ENCODE measurements at regions not wholly inside any gene's neighbourhood (a gene's known extent, or its start where the extent isn't known, plus 50 kb on each side); places are given as distances from the start of the nearest gene placed in this dataset.
A peak's percentile ranks its signal among the peaks of the same experiment; 100 is the strongest.

GRCh38 chr13:97809576-97809975 lies 143.9 kb upstream of the IPO5 start:
- DNase-seq = no peak

GRCh38 chr13:97810152-97810551 lies 143.3 kb upstream of the IPO5 start:
- DNase-seq = no peak

- no peak for DNase-seq
Observed at GRCh38 chr13:97822377-97822776, 131.1 kb upstream of the IPO5 start.

- DNase-seq = no peak
Observed at GRCh38 chr13:97826421-97827012, 127.0 kb upstream of the IPO5 start.

GRCh38 chr13:97834250-97834649 lies 119.2 kb upstream of the IPO5 start:
- DNase-seq = no peak

- no peak for DNase-seq
Observed at GRCh38 chr13:97843189-97843588, 110.3 kb upstream of the IPO5 start.

GRCh38 chr13:97844151-97844550 lies 109.3 kb upstream of the IPO5 start:
- DNase-seq = no peak

- DNase-seq = no peak
Observed at GRCh38 chr13:97848886-97849285, 104.6 kb upstream of the IPO5 start.

DNA sequence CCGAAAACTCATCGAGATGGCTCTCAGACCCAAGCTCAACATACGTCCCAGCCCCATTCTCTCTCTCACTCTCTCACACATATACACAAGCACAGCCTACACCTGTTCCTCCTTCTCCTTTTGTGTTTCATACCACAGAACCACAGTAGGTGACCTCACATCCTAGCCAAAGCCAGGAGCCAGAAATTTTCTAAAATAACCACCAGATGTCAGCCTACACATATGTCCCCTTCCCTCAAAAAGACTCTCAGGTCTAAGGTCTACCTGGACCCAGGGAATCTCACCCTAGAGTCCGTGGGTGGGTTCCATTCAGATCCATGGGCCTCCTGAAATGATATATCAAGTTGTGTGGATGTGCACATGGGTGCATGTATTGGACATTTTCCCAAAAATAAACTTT lies 104.2 kb upstream of the IPO5 start:
- no peak for DNase-seq

- DNase-seq = no peak
Observed at GRCh38 chr13:97851269-97851668, 102.2 kb upstream of the IPO5 start.

- DNase-seq = no peak
Observed at GRCh38 chr13:97852181-97852874, 101.1 kb upstream of the IPO5 start.

- DNase-seq = no peak
Observed at GRCh38 chr13:97853550-97853949, 99.9 kb upstream of the IPO5 start.

- peak in 1 of 2 donors; percentile 5 for DNase-seq
Observed at GRCh38 chr13:97855570-97856303, 97.7 kb upstream of the IPO5 start.

GRCh38 chr13:97856304-97856675 lies 97.2 kb upstream of the IPO5 start:
- no peak for DNase-seq

- DNase-seq = no peak
Observed at GRCh38 chr13:97858161-97858560, 95.3 kb upstream of the IPO5 start.

DNA sequence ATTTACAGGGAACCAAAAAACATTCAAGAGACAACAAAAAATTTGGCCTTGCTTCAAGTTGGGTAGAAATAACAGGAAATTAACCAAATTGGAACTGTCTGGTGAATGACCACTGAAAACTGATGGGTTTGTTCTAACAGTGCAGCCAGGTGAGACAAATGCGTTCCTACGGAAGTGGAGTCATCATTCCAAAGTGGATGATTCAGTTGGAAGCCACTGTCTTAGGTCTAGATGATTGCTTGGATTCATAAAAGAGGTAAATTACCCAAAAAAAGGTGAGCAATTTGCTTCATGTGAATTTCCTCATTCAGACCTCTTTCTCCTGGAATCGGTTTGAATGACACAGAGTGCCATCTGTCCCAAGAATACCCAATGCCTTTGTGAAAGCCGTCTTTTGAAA lies 87.1 kb upstream of the IPO5 start:
- DNase-seq = no peak

GRCh38 chr13:97866751-97867150 lies 86.7 kb upstream of the IPO5 start:
- no peak for DNase-seq

DNA sequence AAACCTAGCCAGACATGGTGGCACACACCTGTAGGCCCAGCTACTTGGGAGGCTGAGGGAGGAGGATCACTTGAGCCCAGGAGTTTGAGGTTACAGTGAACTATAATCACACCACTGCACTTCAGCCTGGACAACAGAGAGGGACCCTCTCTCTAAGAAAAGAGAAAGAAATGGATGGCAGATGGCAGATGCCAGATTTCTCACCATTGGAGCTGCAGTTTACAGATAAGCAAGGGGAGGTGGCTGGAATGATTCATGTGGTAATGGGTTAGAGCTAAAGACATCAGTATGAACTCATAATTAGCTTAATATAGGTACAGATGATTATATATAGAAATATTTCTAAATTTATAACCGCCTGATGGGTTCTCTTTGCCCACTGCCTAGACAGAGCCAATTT lies 80.1 kb upstream of the IPO5 start:
- DNase-seq = no peak

GRCh38 chr13:97875218-97875617 lies 78.3 kb upstream of the IPO5 start:
- no peak for DNase-seq

GRCh38 chr13:97875911-97876310 lies 77.6 kb upstream of the IPO5 start:
- no peak for DNase-seq

- no peak for DNase-seq
Observed at GRCh38 chr13:97878431-97879375, 74.8 kb upstream of the IPO5 start.

- DNase-seq = no peak
Observed at GRCh38 chr13:97879646-97880310, 73.7 kb upstream of the IPO5 start.

- no peak for DNase-seq
Observed at GRCh38 chr13:97880311-97880675, 73.2 kb upstream of the IPO5 start.

Data from activated CD4-positive, alpha-beta T cell treated with anti-CD3 and anti-CD28 coated beads for 4 hours (primary cell).